WTC11 (cell line): ENCODE measurements at regions not wholly inside any gene's neighbourhood (a gene's known extent, or its start where the extent isn't known, plus 50 kb on each side); places are given as distances from the start of the nearest gene placed in this dataset.

ENCODE experiments used
- ATF1 ChIP-seq: sonication (generic); formaldehyde crosslinking; IDR thresholded peaks from 2 replicates; pipeline ENCODE4 v1.8.1; 2023; ENCODE audit warnings: mild to moderate bottlenecking, moderate library complexity, missing genetic modification reagents
- IRF2 ChIP-seq: sonication (generic); formaldehyde crosslinking; IDR thresholded peaks from 2 replicates; pipeline ENCODE4 v1.8.0; 2022; ENCODE audit warnings: low read depth, missing genetic modification reagents, borderline replicate concordance
- JUN ChIP-seq: sonication (generic); formaldehyde crosslinking; IDR thresholded peaks from 2 replicates; pipeline ENCODE4 v1.8.0; 2023; ENCODE audit warnings: mild to moderate bottlenecking, missing genetic modification reagents
- TEAD1 ChIP-seq: sonication (generic); formaldehyde crosslinking; IDR thresholded peaks from 2 replicates; pipeline ENCODE4 v1.8.0; 2022; ENCODE audit warnings: mild to moderate bottlenecking, missing genetic modification reagents
- ZNF232 ChIP-seq: sonication (generic); formaldehyde crosslinking; IDR thresholded peaks from 2 replicates; pipeline ENCODE4 v1.8.0; 2022; ENCODE audit warnings: mild to moderate bottlenecking, missing genetic modification reagents
- ZNF423 ChIP-seq: fragments of 250-450 bp; sonication (Bioruptor Pico); IDR thresholded peaks from 2 replicates; pipeline ENCODE4 v2.1.2; 2022; ENCODE audit warnings: mild to moderate bottlenecking, moderate library complexity
- TF ChIP-seq, protein P1 (sequence below): sonication (generic); formaldehyde crosslinking; IDR thresholded peaks from 2 replicates; pipeline ENCODE4 v1.8.0; 2022; ENCODE audit warnings: mild to moderate bottlenecking, missing genetic modification reagents
- TF ChIP-seq, protein P2 (sequence below): sonication (generic); formaldehyde crosslinking; IDR thresholded peaks from 2 replicates; pipeline ENCODE4 v1.8.1; 2023; ENCODE audit warnings: mild to moderate bottlenecking, missing genetic modification reagents, moderate library complexity
- TF ChIP-seq, protein P3 (sequence below): fragments of 200-600 bp; IDR thresholded peaks from 2 replicates; pipeline ENCODE4 v1.8.0; 2022; ENCODE audit warnings: antibody characterized with exemption
- TF ChIP-seq, protein P4 (sequence below): sonication (generic); formaldehyde crosslinking; IDR thresholded peaks from 2 replicates; pipeline ENCODE4 v1.8.0; 2023; ENCODE audit warnings: missing genetic modification reagents
- TF ChIP-seq, protein P5 (sequence below): sonication (generic); formaldehyde crosslinking; IDR thresholded peaks from 2 replicates; pipeline ENCODE4 v1.8.0; 2022; ENCODE audit warnings: mild to moderate bottlenecking, missing genetic modification reagents
- TF ChIP-seq, protein P6 (sequence below): sonication (generic); formaldehyde crosslinking; IDR thresholded peaks from 2 replicates; pipeline ENCODE4 v1.8.1; 2023; ENCODE audit warnings: mild to moderate bottlenecking, missing genetic modification reagents
- TF ChIP-seq, protein P7 (sequence below): sonication (generic); formaldehyde crosslinking; IDR thresholded peaks from 2 replicates; pipeline ENCODE4 v1.8.0; 2022; ENCODE audit warnings: mild to moderate bottlenecking, missing genetic modification reagents

DNA sequence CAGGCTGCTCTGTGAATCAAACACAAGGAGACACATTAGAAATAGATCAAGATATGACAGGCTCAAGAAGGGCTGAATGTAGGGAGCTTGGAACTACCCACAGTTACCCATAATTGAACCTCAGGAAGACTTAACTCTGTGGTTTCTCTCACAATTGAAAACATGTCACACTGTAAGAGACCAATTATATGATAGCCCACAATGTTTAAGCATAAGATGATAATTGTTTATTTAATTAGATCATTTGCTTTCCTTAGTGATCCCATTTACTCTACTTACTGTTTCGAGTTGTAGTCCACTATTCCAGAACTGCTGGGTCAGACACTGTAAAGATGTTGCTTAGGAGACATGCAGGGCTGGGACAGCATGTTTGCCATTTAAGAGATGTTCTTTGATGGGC, 201.3 kb upstream of the RARB start:
- TF ChIP-seq, protein P1, sequence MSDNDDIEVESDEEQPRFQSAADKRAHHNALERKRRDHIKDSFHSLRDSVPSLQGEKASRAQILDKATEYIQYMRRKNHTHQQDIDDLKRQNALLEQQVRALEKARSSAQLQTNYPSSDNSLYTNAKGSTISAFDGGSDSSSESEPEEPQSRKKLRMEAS (CRISPR knock-in tag), result no peak
- TF ChIP-seq, protein P2, sequence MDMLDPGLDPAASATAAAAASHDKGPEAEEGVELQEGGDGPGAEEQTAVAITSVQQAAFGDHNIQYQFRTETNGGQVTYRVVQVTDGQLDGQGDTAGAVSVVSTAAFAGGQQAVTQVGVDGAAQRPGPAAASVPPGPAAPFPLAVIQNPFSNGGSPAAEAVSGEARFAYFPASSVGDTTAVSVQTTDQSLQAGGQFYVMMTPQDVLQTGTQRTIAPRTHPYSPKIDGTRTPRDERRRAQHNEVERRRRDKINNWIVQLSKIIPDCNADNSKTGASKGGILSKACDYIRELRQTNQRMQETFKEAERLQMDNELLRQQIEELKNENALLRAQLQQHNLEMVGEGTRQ (CRISPR knock-in tag), result no peak
- TF ChIP-seq, protein P3, sequence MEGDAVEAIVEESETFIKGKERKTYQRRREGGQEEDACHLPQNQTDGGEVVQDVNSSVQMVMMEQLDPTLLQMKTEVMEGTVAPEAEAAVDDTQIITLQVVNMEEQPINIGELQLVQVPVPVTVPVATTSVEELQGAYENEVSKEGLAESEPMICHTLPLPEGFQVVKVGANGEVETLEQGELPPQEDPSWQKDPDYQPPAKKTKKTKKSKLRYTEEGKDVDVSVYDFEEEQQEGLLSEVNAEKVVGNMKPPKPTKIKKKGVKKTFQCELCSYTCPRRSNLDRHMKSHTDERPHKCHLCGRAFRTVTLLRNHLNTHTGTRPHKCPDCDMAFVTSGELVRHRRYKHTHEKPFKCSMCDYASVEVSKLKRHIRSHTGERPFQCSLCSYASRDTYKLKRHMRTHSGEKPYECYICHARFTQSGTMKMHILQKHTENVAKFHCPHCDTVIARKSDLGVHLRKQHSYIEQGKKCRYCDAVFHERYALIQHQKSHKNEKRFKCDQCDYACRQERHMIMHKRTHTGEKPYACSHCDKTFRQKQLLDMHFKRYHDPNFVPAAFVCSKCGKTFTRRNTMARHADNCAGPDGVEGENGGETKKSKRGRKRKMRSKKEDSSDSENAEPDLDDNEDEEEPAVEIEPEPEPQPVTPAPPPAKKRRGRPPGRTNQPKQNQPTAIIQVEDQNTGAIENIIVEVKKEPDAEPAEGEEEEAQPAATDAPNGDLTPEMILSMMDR, result no peak
- TF ChIP-seq ZNF232 (CRISPR knock-in tag) (no peak), ZNF423 (CRISPR knock-in tag) (no peak), JUN (no peak), ATF1 (CRISPR knock-in tag) (no peak), IRF2 (CRISPR knock-in tag) (no peak), TEAD1 (CRISPR knock-in tag) (no peak)
- TF ChIP-seq, protein P4, sequence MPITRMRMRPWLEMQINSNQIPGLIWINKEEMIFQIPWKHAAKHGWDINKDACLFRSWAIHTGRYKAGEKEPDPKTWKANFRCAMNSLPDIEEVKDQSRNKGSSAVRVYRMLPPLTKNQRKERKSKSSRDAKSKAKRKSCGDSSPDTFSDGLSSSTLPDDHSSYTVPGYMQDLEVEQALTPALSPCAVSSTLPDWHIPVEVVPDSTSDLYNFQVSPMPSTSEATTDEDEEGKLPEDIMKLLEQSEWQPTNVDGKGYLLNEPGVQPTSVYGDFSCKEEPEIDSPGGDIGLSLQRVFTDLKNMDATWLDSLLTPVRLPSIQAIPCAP, result no peak
- TF ChIP-seq, protein P5, sequence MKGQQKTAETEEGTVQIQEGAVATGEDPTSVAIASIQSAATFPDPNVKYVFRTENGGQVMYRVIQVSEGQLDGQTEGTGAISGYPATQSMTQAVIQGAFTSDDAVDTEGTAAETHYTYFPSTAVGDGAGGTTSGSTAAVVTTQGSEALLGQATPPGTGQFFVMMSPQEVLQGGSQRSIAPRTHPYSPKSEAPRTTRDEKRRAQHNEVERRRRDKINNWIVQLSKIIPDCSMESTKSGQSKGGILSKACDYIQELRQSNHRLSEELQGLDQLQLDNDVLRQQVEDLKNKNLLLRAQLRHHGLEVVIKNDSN, result no peak
- TF ChIP-seq, protein P6, sequence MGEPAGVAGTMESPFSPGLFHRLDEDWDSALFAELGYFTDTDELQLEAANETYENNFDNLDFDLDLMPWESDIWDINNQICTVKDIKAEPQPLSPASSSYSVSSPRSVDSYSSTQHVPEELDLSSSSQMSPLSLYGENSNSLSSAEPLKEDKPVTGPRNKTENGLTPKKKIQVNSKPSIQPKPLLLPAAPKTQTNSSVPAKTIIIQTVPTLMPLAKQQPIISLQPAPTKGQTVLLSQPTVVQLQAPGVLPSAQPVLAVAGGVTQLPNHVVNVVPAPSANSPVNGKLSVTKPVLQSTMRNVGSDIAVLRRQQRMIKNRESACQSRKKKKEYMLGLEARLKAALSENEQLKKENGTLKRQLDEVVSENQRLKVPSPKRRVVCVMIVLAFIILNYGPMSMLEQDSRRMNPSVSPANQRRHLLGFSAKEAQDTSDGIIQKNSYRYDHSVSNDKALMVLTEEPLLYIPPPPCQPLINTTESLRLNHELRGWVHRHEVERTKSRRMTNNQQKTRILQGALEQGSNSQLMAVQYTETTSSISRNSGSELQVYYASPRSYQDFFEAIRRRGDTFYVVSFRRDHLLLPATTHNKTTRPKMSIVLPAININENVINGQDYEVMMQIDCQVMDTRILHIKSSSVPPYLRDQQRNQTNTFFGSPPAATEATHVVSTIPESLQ (CRISPR knock-in tag), result no peak
- TF ChIP-seq, protein P7, sequence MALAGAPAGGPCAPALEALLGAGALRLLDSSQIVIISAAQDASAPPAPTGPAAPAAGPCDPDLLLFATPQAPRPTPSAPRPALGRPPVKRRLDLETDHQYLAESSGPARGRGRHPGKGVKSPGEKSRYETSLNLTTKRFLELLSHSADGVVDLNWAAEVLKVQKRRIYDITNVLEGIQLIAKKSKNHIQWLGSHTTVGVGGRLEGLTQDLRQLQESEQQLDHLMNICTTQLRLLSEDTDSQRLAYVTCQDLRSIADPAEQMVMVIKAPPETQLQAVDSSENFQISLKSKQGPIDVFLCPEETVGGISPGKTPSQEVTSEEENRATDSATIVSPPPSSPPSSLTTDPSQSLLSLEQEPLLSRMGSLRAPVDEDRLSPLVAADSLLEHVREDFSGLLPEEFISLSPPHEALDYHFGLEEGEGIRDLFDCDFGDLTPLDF (CRISPR knock-in tag), result no peak
